Thymus (tissue), 11 donors: ENCODE measurements at regions not wholly inside any gene's neighbourhood (a gene's known extent, or its start where the extent isn't known, plus 50 kb on each side); places are given as distances from the start of the nearest gene placed in this dataset.

Experiments used
- DNase-seq, 9 donors: peaks; one replicate each; pipeline ENCODE4 v3.0.0-alpha.2; 2013; ENCODE audit warnings: low spot score in 9 of 9, low read depth in 6 of 9, missing footprints in 1 of 9
- H3K27ac ChIP-seq, 2 donors: one replicate each; pipeline ENCODE4 v1.5.1; 2013; ENCODE audit warnings: control low read depth in 1 of 2, low read depth in 1 of 2, low read length in 1 of 2, mild to moderate bottlenecking in 1 of 2, moderate library complexity in 1 of 2
- H3K27me3 ChIP-seq, 2 donors: one replicate each; pipeline ENCODE4 v1.5.1; 2013; ENCODE audit warnings: low read length in 1 of 2; ENCODE audit not compliant: control insufficient read depth in 2 of 2, insufficient read depth in 1 of 2
- H3K36me3 ChIP-seq, 2 donors: one replicate each; pipeline ENCODE4 v1.5.1; 2013; ENCODE audit warnings: low read length in 1 of 2, mild to moderate bottlenecking in 1 of 2, moderate library complexity in 1 of 2; ENCODE audit not compliant: control insufficient read depth in 2 of 2, insufficient read depth in 2 of 2
- H3K4me1 ChIP-seq, 2 donors: one replicate each; pipeline ENCODE4 v1.5.1; 2013; ENCODE audit warnings: low read length in 2 of 2; ENCODE audit not compliant: control insufficient read depth in 2 of 2, insufficient read depth in 2 of 2
- H3K4me3 ChIP-seq, 2 donors: one replicate each; pipeline ENCODE4 v1.5.1; 2013; ENCODE audit warnings: low read length in 2 of 2, control low read depth in 1 of 2, mild to moderate bottlenecking in 1 of 2
- H3K9me3 ChIP-seq, 2 donors: one replicate each; pipeline ENCODE4 v1.5.1; 2013; ENCODE audit warnings: low read length in 1 of 2, mild to moderate bottlenecking in 1 of 2; ENCODE audit not compliant: control insufficient read depth in 2 of 2, insufficient read depth in 1 of 2
- WGBS: extraction: QIAGEN DNeasy Blood & Tissue Kit; methylation state at CpG from one replicate; pipeline ENCODE4 v1.1.7; 2013; 5-methylcytosine and 5-hydroxymethylcytosine counted together
- donor health status: healthy.

DNA sequence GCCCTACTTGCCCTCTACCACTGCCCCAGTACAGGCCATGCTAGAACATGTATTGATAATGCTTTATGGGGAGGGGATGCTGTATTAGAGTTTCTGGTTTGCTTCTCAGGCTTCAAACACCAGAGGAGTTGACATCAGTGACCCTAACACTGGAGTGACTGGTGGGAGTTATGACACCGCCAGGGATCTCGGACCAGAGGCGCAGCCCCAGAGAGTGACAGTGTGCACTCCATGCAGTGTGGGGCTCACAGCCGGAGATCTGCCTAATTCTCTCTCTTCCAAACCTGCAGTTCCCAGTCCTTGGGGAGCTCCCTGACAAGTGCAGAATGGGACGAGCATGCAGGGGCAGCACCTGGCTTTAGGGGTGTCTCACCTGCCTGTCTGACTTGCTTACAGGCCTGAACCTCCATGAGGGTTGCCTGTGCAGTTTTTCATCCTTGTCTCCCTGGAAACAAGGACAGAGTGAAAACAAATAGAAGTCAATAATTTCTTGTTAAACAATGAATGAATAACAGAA lies 244.9 kb upstream of the MYT1L start:
- WGBS = 98% methylated on average over 5 of the region's 5 CpGs
- Histone ChIP-seq H3K4me3 (no peak overlapping the region), H3K9me3 (peaks cover 1 to 15% of the 10 kb centered on the region in 2 donors), H3K27ac (no peak overlapping the region), H3K4me1 (no peaks in the 10 kb centered on the region), H3K36me3 (no peaks in the 10 kb centered on the region), H3K27me3 (no peaks in the 10 kb centered on the region)
- no peak for DNase-seq

DNA sequence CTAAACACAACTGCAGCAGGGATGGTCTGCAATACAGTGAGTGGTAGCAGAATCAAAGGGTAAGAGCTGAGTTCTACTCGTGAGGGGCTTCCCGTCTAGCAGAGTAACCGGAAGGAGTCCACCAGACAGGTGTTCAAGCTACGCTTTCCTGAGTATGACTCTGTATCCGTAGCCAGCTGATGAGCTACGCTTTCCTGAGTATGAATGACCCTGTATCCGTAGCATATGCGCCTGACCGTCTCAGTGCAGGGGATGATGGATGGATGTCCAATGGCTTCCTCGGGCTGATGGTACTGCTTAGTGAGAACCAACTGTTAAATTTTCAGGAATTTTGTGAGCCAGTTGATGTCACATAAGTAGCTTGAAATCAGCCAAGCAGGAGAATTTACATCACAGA lies 244.1 kb upstream of the MYT1L start:
- Histone ChIP-seq H3K36me3 (no peaks in the 10 kb centered on the region), H3K27ac (no peak overlapping the region), H3K4me1 (no peaks in the 10 kb centered on the region), H3K27me3 (no peaks in the 10 kb centered on the region), H3K4me3 (no peak overlapping the region), H3K9me3 (peaks cover 1 to 15% of the 10 kb centered on the region in 2 donors)
- WGBS = 93% methylated on average over 10 of the region's 10 CpGs
- no peak for DNase-seq

GRCh38 chr2:2574401-2575180 lies 243.5 kb upstream of the MYT1L start:
- no peaks in the 10 kb centered on the region for H3K27me3 ChIP-seq
- WGBS = 93% methylated on average over 15 of the region's 16 CpGs

DNA sequence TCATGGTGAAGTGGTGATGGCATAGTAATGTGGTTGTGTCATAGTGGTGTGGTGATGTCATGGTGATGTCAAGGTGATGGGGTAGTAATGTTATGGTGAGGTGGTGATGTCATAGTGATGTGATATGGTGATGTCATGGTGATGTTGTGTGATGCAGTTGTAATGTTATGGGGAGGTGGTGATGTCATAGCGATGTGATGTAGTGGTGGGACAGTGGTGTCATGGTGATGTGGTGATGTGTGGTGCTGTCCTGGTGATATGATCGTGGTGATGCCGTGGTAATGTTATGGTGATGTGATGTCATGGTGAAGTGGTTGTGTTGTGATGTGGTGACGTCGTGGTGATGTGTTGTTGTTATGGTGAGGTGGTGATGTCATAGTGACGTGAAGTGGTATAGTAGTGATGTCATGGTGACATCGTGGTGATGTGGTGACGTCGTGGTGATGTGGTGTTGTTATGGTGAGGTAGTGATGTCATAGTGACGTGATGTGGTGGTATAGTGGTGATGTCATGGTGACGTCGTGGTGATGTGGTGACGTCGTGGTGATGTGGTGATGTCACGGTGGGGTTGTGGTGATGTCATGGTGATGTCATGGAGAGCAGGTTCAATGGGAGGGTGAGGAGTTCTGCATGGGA lies 242.7 kb upstream of the MYT1L start:
- Histone ChIP-seq H3K4me1 (no peaks in the 10 kb centered on the region), H3K9me3 (peaks cover 1 to 15% of the 10 kb centered on the region in 2 donors), H3K27me3 (no peaks in the 10 kb centered on the region), H3K36me3 (no peaks in the 10 kb centered on the region), H3K4me3 (no peak overlapping the region), H3K27ac (no peak overlapping the region)
- DNase-seq = no peak
- whole genome bisulfite sequencing = 98% methylated on average over 15 of the region's 15 CpGs

More at GRCh38 chr2:2574401-2575180, 243.5 kb upstream of the MYT1L start:
- Histone ChIP-seq H3K4me1 (no peaks in the 10 kb centered on the region), H3K36me3 (no peaks in the 10 kb centered on the region), H3K27ac (no peak overlapping the region), H3K4me3 (no peak overlapping the region), H3K9me3 (peaks cover 1 to 15% of the 10 kb centered on the region in 2 donors)
- DNase-seq = no peak

DNA sequence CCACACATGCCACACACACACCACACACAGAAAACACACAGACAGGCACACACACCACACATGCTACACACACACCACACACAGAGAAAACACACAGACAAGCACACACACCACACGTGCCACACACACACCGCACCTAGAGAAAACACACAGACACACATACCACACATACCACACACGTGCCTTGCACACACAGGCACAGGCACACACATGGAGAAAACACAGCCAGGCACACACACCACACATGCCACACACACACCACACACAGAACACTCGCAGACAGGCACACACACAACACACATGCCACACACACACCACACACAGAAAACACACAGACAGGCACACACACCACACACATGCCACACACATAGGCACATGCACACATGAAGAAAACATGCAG lies 242.1 kb upstream of the MYT1L start:
- no peak overlapping the region for H3K27ac ChIP-seq
- WGBS = 99% methylated on average over 4 of the region's 4 CpGs
- H3K27me3 ChIP-seq = no peaks in the 10 kb centered on the region
- no peak overlapping the region for H3K4me3 ChIP-seq
- peaks cover 1 to 15% of the 10 kb centered on the region in 2 donors for H3K9me3 ChIP-seq
- no peak for DNase-seq
- H3K4me1 ChIP-seq = no peaks in the 10 kb centered on the region
- H3K36me3 ChIP-seq = no peaks in the 10 kb centered on the region

DNA sequence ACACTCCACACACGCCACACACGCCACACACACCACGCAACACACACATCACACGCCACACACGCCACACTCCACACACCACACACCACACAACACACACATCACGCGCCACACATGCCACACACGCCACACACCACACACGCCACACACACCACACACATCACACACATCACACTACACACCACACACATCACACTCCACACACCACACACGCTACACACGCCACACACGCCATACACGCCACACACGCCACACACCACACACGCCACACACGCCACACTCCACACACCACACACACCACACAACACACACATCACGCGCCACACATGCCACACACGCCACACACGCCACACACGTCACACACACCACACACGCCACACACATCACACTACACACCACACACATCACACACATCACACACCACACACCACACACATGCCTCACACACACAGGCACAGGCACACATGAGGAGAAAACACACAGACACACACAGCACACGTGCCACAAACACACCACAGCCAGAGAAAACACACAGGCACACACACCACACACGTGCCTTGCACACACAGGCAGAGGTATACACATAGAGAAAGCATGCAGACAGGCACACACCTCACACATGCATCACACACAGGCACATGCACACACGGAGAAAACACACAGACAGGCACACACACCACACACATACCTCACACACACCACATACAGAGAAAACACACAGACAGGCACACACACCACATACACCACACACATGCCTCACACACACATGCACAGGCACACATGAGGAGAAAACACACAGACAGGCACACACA lies 241.5 kb upstream of the MYT1L start:
- Histone ChIP-seq H3K27me3 (no peaks in the 10 kb centered on the region), H3K4me3 (no peak overlapping the region), H3K9me3 (peaks cover 1 to 15% of the 10 kb centered on the region in 2 donors), H3K27ac (no peak overlapping the region), H3K4me1 (no peaks in the 10 kb centered on the region), H3K36me3 (no peaks in the 10 kb centered on the region)
- 98% methylated on average over 25 of the region's 25 CpGs for WGBS
- DNase-seq = no peak

GRCh38 chr2:2571301-2572150 lies 240.5 kb upstream of the MYT1L start:
- 93% methylated on average over 41 of the region's 41 CpGs for WGBS
- H3K36me3 ChIP-seq = no peaks in the 10 kb centered on the region
- DNase-seq = no peak

GRCh38 chr2:2570871-2571270 lies 239.8 kb upstream of the MYT1L start:
- Histone ChIP-seq H3K4me1 (no peaks in the 10 kb centered on the region), H3K9me3 (peaks cover 1 to 15% of the 10 kb centered on the region in 2 donors), H3K36me3 (no peaks in the 10 kb centered on the region), H3K4me3 (no peak overlapping the region), H3K27me3 (no peaks in the 10 kb centered on the region), H3K27ac (no peak overlapping the region)
- DNase-seq = no peak
- WGBS = 97% methylated on average over 5 of the region's 5 CpGs

More at GRCh38 chr2:2571301-2572150, 240.5 kb upstream of the MYT1L start:
- Histone ChIP-seq H3K4me1 (no peaks in the 10 kb centered on the region), H3K9me3 (peaks cover 1 to 15% of the 10 kb centered on the region in 2 donors), H3K27me3 (no peaks in the 10 kb centered on the region), H3K4me3 (no peak overlapping the region), H3K27ac (no peak overlapping the region)
